K562 (cell line): ENCODE measurements at regions not wholly inside any gene's neighbourhood (a gene's known extent, or its start where the extent isn't known, plus 50 kb on each side); places are given as distances from the start of the nearest gene placed in this dataset.

Source experiments
- ATAC-seq: fragments of 200-7000 bp; cut with Tn5 transposase; 3 replicates; pipeline ENCODE4 v1.9.1; 2020; ENCODE audit warnings: moderate library complexity
- BruUV-seq: library from RNA; stranded (reverse); fragments of 400-500 nt; replicated peaks from 2 replicates; lab custom pipeline; 2021; lab: Mats Ljungman, UMichigan
- CTCF ChIA-PET: fragments of 300-600 bp; formaldehyde crosslinking; extraction: SDS; loops from one replicate; lab custom pipeline; 2021; ENCODE audit warnings: low intra/inter-chr PET ratio; lab: Yijun Ruan, JAX
- POLR2A ChIA-PET: fragments of 300-600, 350-650 bp; sonication (Branson Sonifier 250); formaldehyde crosslinking; extraction: SDS; loops from one replicate; lab custom pipeline; 2021; ENCODE audit warnings: antibody characterized with exemption, inconsistent platforms; lab: Yijun Ruan, JAX
- DNase-seq, 4 experiments: peaks; one replicate each; pipeline versions ENCODE4 v3.0.0 to v3.0.0-alpha.2; 2011 to 2018; ENCODE audit warnings: low spot score in 3 of 4, mixed read lengths in 3 of 4; ENCODE audit errors: extremely low read depth in 1 of 4
- FAIRE-seq: peaks from 2 replicates; lab custom pipeline; 2011; peaks lifted over from hg19 to GRCh38; lab: Jason Lieb, UNC
- H2AFZ ChIP-seq: 2 replicates; pipeline ENCODE4 v1.6.0; 2011; ENCODE audit warnings: low read depth, low read length, control low read depth, inconsistent platforms
- H3K27ac ChIP-seq: fragments of 200-600 bp; 3 replicates; pipeline ENCODE4 v1.8.0; 2011; ENCODE audit warnings: low read depth, mild to moderate bottlenecking, control low read depth, inconsistent platforms, low read length, moderate library complexity, mixed read lengths; ENCODE audit errors: extremely low read depth
- H3K27me3 ChIP-seq, 2 experiments: fragments of 300-600 bp in 1 of 2; 2 replicates in 1 of 2; 3 replicates in 1 of 2; pipeline versions ENCODE4 v1.6.0 to v1.8.0; 2011; ENCODE audit warnings: inconsistent platforms in 2 of 2, low read length in 2 of 2, mild to moderate bottlenecking in 1 of 2, mixed read lengths in 1 of 2, moderate library complexity in 1 of 2; ENCODE audit not compliant: control insufficient read depth in 2 of 2, insufficient read depth in 2 of 2
- H3K36me3 ChIP-seq: fragments of 300-600 bp; 3 replicates; pipeline ENCODE4 v1.8.0; 2011; ENCODE audit warnings: mild to moderate bottlenecking, low read length, inconsistent platforms; ENCODE audit not compliant: control insufficient read depth, insufficient read depth
- H3K4me1 ChIP-seq, 2 experiments: fragments of 200-600 bp in 1 of 2; replicated peaks in 1 of 2; 2 replicates in 1 of 2; 3 replicates in 1 of 2; pipeline versions ENCODE4 v1.5.1 to v1.8.0; 2011; ENCODE audit warnings: inconsistent platforms in 2 of 2, low read length in 2 of 2, mild to moderate bottlenecking in 1 of 2, mixed read lengths in 1 of 2, moderate library complexity in 1 of 2; ENCODE audit not compliant: control insufficient read depth in 2 of 2, insufficient read depth in 2 of 2
- H3K4me2 ChIP-seq: 2 replicates; pipeline ENCODE4 v1.6.1; 2011; ENCODE audit warnings: low read length, control low read depth, inconsistent platforms, mixed read lengths; ENCODE audit not compliant: insufficient read depth
- H3K4me3 ChIP-seq: fragments of 200-600 bp; sonication (generic), shearing (Covaris generic); 2 replicates; pipeline ENCODE4 v1.5.1; 2016; ENCODE audit warnings: control low read depth, inconsistent platforms
- H3K79me2 ChIP-seq: fragments of 200-600 bp; 3 replicates; pipeline ENCODE4 v1.8.0; 2011; ENCODE audit warnings: low read length, inconsistent platforms; ENCODE audit not compliant: control insufficient read depth, insufficient read depth
- H3K9ac ChIP-seq, 2 experiments: 2 replicates each; pipeline versions ENCODE4 v1.6.0 to v1.6.1; 2011; ENCODE audit warnings: low read depth in 2 of 2, low read length in 2 of 2, control low read depth in 1 of 2, inconsistent platforms in 1 of 2, mild to moderate bottlenecking in 1 of 2, mixed read lengths in 1 of 2; ENCODE audit not compliant: insufficient read depth in 1 of 2
- H3K9me1 ChIP-seq: one replicate; pipeline ENCODE4 v1.6.0; 2011; ENCODE audit warnings: inconsistent platforms, mild to moderate bottlenecking, low read length, moderate library complexity; ENCODE audit not compliant: control insufficient read depth, insufficient read depth
- H3K9me3 ChIP-seq: replicated peaks from 2 replicates; pipeline ENCODE4 v1.5.1; 2011; ENCODE audit warnings: low read depth, low read length, inconsistent platforms; ENCODE audit not compliant: control insufficient read depth, insufficient read depth
- H4K20me1 ChIP-seq: replicated peaks from 2 replicates; pipeline ENCODE4 v1.6.1; 2011; ENCODE audit warnings: low read length, inconsistent platforms, mixed read lengths; ENCODE audit not compliant: control insufficient read depth, insufficient read depth
- CTCFL ChIP-seq: IDR thresholded peaks from 2 replicates; pipeline ENCODE4 v1.6.1; 2011; ENCODE audit warnings: borderline replicate concordance, low read depth, mild to moderate bottlenecking, moderate library complexity, low read length; ENCODE audit not compliant: insufficient read depth, poor library complexity, severe bottlenecking
- ETV5 ChIP-seq: sonication (generic); formaldehyde crosslinking; IDR thresholded peaks from 2 replicates; pipeline ENCODE4 v1.4.0; 2020; ENCODE audit warnings: low read depth, mild to moderate bottlenecking, missing genetic modification reagents
- FOXA1 ChIP-seq: fragments of 450-650 bp; IDR thresholded peaks from 2 replicates; pipeline ENCODE4 v1.6.1; 2016; ENCODE audit warnings: mild to moderate bottlenecking, borderline replicate concordance
- HDAC6 ChIP-seq: IDR thresholded peaks from 2 replicates; pipeline ENCODE4 v1.6.1; 2012; ENCODE audit warnings: low read depth, mild to moderate bottlenecking, control low read depth, inconsistent platforms, low read length, moderate library complexity
- HDAC8 ChIP-seq: fragments of 450-650 bp; IDR thresholded peaks from 2 replicates; pipeline ENCODE4 v1.6.1; 2016; ENCODE audit warnings: mild to moderate bottlenecking, missing genetic modification characterization, moderate library complexity, missing compliant biosample characterization
- HNRNPH1 ChIP-seq: fragments of 200-400 bp; formaldehyde crosslinking; optimal IDR thresholded peaks from 2 replicates; pipeline ENCODE3; 2017; ENCODE audit warnings: low read depth, mild to moderate bottlenecking, low read length, moderate library complexity
- ILK ChIP-seq: fragments of 450-650 bp; IDR thresholded peaks from 2 replicates; pipeline ENCODE4 v1.6.1; 2016; ENCODE audit warnings: missing genetic modification characterization, low read depth, mild to moderate bottlenecking, missing compliant biosample characterization, moderate library complexity, borderline replicate concordance
- MAZ ChIP-seq, 2 experiments: fragments of 450-650 bp in 1 of 2; sonication (generic) in 1 of 2; formaldehyde crosslinking; IDR thresholded peaks in 1 of 2; conservative IDR thresholded peaks in 1 of 2; 2 replicates each; pipeline versions ENCODE4 v1.4.0 to v1.5.0; 2020; ENCODE audit warnings: mild to moderate bottlenecking in 1 of 2, missing genetic modification reagents in 1 of 2
- NBN ChIP-seq: fragments of 450-650 bp; IDR thresholded peaks from 2 replicates; pipeline ENCODE4 v1.6.1; 2016; ENCODE audit warnings: low read depth, mild to moderate bottlenecking
- NCOR1 ChIP-seq: fragments of 450-650 bp; IDR thresholded peaks from 2 replicates; pipeline ENCODE4 v1.6.1; 2016; ENCODE audit warnings: mild to moderate bottlenecking, moderate library complexity
- NFYB ChIP-seq: IDR thresholded peaks from 2 replicates; pipeline ENCODE4 v1.6.1; 2011; ENCODE audit warnings: mild to moderate bottlenecking, moderate library complexity; ENCODE audit not compliant: insufficient read length; ENCODE audit errors: extremely low read depth
- RBM14 ChIP-seq: fragments of 200-400 bp; formaldehyde crosslinking; IDR thresholded peaks from 2 replicates; pipeline ENCODE4 v1.6.1; 2018; ENCODE audit warnings: low read depth, mild to moderate bottlenecking, low read length, moderate library complexity, borderline replicate concordance; ENCODE audit not compliant: insufficient read depth
- RBM25 ChIP-seq: fragments of 200-400 bp; formaldehyde crosslinking; IDR thresholded peaks from 2 replicates; pipeline ENCODE4 v1.6.1; 2018; ENCODE audit warnings: low read length, low read depth, moderate library complexity; ENCODE audit not compliant: severe bottlenecking
- ZBED1 ChIP-seq: IDR thresholded peaks from 2 replicates; pipeline ENCODE4 v1.6.1; 2014
- ZBTB2 ChIP-seq: fragments of 450-650 bp; IDR thresholded peaks from 2 replicates; pipeline ENCODE4 v1.6.1; 2016; ENCODE audit warnings: antibody characterized with exemption
- ZC3H8 ChIP-seq: fragments of 450-650 bp; IDR thresholded peaks from 2 replicates; pipeline ENCODE4 v1.6.1; 2017
- ZFX ChIP-seq: sonication (generic); formaldehyde crosslinking; IDR thresholded peaks from 2 replicates; pipeline ENCODE4 v1.8.0; 2022; ENCODE audit warnings: mild to moderate bottlenecking, missing genetic modification reagents, moderate library complexity
- WGBS: fragments of 100-300 bp; shearing (Covaris generic); methylation state at CpG from one replicate; pipeline ENCODE4 v1.1.6; 2016; ENCODE audit warnings: low coverage, mixed read lengths; ENCODE audit not compliant: insufficient coverage; ENCODE audit errors: missing lambda C conversion rate; 5-methylcytosine and 5-hydroxymethylcytosine counted together
- in situ Hi-C: fragments of 300-500 bp; cut with MboI; formaldehyde crosslinking; loops from 4 replicates; pipeline ENCODE4 v1.15.0; 2018; ENCODE audit warnings: inconsistent platforms, mixed read lengths
- intact Hi-C: fragments of 100-400 bp; cut with micrococcal nuclease; formaldehyde crosslinking; loops from 2 replicates; pipeline ENCODE4 v1.14.2; 2022

GRCh38 chr13:47546391-47547225, 454.5 kb downstream of the SUCLA2 start:
- intact Hi-C loops: no loop called here
- Histone ChIP-seq H3K9me1 (no peaks in the 10 kb centered on the region), H3K79me2 (no peaks in the 10 kb centered on the region), H3K4me2 (no peak overlapping the region), H3K4me1 (no peaks in the 10 kb centered on the region), H3K9ac (no peak overlapping the region), H3K36me3 (no peaks in the 10 kb centered on the region), H3K9me3 (no peaks in the 10 kb centered on the region), H4K20me1 (no peaks in the 10 kb centered on the region), H2AFZ (no peak overlapping the region), H3K27ac (no peak overlapping the region), H3K27me3 (no peaks in the 10 kb centered on the region), H3K4me3 (no peak overlapping the region)
- DNase-seq: no peak
- WGBS: 2% methylated on average over 7 of the region's 7 CpGs
- no peak for ATAC-seq
- no TSS peak for BruUV-seq
- no peak for FAIRE-seq
- in situ Hi-C loops: no loop called here
- ChIA-PET POLR2A (no interaction called here), CTCF (interaction anchor here (0.5 kb wide), 1 partner anchor 53 kb away, joined by 3 read pairs; no protein-coding TSS in a partner anchor)
- TF ChIP-seq ZC3H8: no peak
- no peak for TF ChIP-seq NCOR1
- no peak for TF ChIP-seq ZBED1
- no peak for TF ChIP-seq RBM25
- TF ChIP-seq ZFX: no peak
- no peak for TF ChIP-seq FOXA1
- TF ChIP-seq ILK (tag): no peak
- TF ChIP-seq CTCFL: no peak
- TF ChIP-seq ETV5 (CRISPR knock-in tag): no peak
- TF ChIP-seq ZBTB2: no peak
- no peak for TF ChIP-seq NFYB
- no peak for TF ChIP-seq HDAC8 (tag)
- TF ChIP-seq HDAC6: no peak
- TF ChIP-seq NBN: no peak
- TF ChIP-seq RBM14: no peak
- no peak for TF ChIP-seq MAZ (CRISPR knock-in tag; conservative IDR thresholded peaks at IDR 0.05 in 1 of 2, IDR thresholded peaks at IDR 0.05 in 1 of 2)
- no peak for TF ChIP-seq HNRNPH1
